Erythroblast (primary cell): ENCODE measurements at regions not wholly inside any gene's neighbourhood (a gene's known extent, or its start where the extent isn't known, plus 50 kb on each side); places are given as distances from the start of the nearest gene placed in this dataset.

Experiments
- GATA1 ChIP-seq: IDR thresholded peaks from 2 replicates; pipeline ENCODE4 v1.6.1; 2011; ENCODE audit warnings: low read depth, mild to moderate bottlenecking, control low read depth, low read length, moderate library complexity
- POLR2A ChIP-seq: IDR thresholded peaks from 2 replicates; pipeline ENCODE4 v1.6.1; 2011; ENCODE audit warnings: mild to moderate bottlenecking, low read length

GRCh38 chr10:64648915-64649314, 1127.7 kb downstream of the REEP3 start:
- TF ChIP-seq POLR2A (no peak), GATA1 (no peak)
